ENCODE measurements at regions not wholly inside any gene's neighbourhood (a gene's known extent, or its start where the extent isn't known, plus 50 kb on each side); places are given as distances from the start of the nearest gene placed in this dataset.

DNA sequence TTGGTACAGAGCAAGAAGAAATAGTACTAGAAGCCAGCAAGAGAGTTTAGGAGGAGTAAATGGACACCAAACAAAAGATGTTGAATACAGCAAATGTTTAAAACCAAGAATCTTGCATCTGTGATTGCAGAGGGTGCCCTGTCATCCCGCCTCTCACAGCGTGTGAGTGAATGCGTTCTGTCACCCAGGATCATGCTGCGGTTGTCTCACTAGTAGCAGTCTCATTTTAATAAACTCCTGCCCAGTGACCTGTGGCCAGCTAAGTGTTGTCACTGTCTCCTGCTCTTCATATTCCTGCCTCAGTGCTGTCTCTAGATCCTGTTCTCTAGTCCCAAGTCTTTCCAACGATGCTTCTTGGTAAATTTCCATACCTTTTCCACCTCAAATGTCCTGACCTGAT lies 584.6 kb downstream of the MCTP2 start:
- no peak overlapping the region for H3K4me3 ChIP-seq (ENCODE audit: control insufficient read depth, low read depth, low read length)
- no peak for DNase-seq (ENCODE audit: low read depth)
- TF ChIP-seq, protein P1, sequence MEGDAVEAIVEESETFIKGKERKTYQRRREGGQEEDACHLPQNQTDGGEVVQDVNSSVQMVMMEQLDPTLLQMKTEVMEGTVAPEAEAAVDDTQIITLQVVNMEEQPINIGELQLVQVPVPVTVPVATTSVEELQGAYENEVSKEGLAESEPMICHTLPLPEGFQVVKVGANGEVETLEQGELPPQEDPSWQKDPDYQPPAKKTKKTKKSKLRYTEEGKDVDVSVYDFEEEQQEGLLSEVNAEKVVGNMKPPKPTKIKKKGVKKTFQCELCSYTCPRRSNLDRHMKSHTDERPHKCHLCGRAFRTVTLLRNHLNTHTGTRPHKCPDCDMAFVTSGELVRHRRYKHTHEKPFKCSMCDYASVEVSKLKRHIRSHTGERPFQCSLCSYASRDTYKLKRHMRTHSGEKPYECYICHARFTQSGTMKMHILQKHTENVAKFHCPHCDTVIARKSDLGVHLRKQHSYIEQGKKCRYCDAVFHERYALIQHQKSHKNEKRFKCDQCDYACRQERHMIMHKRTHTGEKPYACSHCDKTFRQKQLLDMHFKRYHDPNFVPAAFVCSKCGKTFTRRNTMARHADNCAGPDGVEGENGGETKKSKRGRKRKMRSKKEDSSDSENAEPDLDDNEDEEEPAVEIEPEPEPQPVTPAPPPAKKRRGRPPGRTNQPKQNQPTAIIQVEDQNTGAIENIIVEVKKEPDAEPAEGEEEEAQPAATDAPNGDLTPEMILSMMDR (IDR thresholded peaks at IDR 0.05; ENCODE audit: control insufficient read depth, insufficient read depth, low read depth, low read length, missing control alignments): no peak

- TF ChIP-seq, protein P1 (IDR thresholded peaks at IDR 0.05; ENCODE audit: control insufficient read depth, insufficient read depth, low read depth, low read length, missing control alignments): no peak
Measured at GRCh38 chr15:94829887-94830884, 598.8 kb downstream of the MCTP2 start.

DNA sequence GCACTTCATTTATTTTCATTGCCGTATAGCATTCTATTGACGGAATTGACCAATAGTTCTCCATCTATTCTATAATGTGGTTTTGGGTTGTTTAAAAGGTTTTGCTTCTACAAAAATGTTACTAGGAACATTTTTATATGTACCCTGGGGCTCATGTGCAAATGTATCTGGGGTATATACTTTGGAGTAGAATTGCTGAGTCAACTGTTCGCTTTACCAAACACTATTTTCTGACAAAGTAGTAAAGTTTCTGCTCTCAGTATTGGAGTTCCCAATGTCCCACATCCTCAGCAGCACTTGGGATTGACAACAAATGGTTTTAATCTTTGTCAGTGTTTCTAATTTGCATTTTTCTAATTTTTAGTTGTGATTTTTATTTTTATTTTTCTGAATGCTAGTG lies 602.6 kb downstream of the MCTP2 start:
- DNase-seq (ENCODE audit: low read depth): no peak
- H3K4me3 ChIP-seq (ENCODE audit: control insufficient read depth, low read depth, low read length): no peak overlapping the region
- TF ChIP-seq, protein P1 (IDR thresholded peaks at IDR 0.05; ENCODE audit: control insufficient read depth, insufficient read depth, low read depth, low read length, missing control alignments): no peak

More at GRCh38 chr15:94829887-94830884, 598.8 kb downstream of the MCTP2 start:
- DNase-seq (ENCODE audit: low read depth): no peak
- H3K4me3 ChIP-seq (ENCODE audit: control insufficient read depth, low read depth, low read length): no peak overlapping the region

DNA sequence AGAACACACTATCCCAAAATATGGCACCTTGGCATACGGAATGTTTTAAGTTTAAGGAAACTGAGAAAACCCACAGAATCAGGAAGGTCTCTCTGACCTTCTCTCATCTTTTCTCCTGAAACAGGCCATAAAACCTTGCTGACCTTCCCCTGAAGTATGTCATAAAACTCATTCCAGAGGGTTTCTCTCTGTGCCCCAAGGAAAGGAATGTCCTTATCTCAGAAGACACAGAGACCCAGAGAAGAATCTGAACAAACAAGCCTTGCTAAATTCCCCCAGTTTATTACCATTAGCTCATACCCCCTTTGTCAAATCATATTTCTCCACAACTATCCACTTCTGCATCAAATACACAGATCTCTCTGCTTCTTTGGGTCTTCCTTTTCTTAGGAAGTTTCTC lies 603.1 kb downstream of the MCTP2 start:
- no peak for DNase-seq (ENCODE audit: low read depth)
- no peak overlapping the region for H3K4me3 ChIP-seq (ENCODE audit: control insufficient read depth, low read depth, low read length)
- TF ChIP-seq, protein P1 (IDR thresholded peaks at IDR 0.05; ENCODE audit: control insufficient read depth, insufficient read depth, low read depth, low read length, missing control alignments): no peak

- no peak overlapping the region for H3K4me3 ChIP-seq (ENCODE audit: control insufficient read depth, low read depth, low read length)
- DNase-seq (ENCODE audit: low read depth): no peak
- TF ChIP-seq, protein P1 (IDR thresholded peaks at IDR 0.05; ENCODE audit: control insufficient read depth, insufficient read depth, low read depth, low read length, missing control alignments): no peak
Measured at GRCh38 chr15:94838281-94838680, 606.9 kb downstream of the MCTP2 start.

DNA sequence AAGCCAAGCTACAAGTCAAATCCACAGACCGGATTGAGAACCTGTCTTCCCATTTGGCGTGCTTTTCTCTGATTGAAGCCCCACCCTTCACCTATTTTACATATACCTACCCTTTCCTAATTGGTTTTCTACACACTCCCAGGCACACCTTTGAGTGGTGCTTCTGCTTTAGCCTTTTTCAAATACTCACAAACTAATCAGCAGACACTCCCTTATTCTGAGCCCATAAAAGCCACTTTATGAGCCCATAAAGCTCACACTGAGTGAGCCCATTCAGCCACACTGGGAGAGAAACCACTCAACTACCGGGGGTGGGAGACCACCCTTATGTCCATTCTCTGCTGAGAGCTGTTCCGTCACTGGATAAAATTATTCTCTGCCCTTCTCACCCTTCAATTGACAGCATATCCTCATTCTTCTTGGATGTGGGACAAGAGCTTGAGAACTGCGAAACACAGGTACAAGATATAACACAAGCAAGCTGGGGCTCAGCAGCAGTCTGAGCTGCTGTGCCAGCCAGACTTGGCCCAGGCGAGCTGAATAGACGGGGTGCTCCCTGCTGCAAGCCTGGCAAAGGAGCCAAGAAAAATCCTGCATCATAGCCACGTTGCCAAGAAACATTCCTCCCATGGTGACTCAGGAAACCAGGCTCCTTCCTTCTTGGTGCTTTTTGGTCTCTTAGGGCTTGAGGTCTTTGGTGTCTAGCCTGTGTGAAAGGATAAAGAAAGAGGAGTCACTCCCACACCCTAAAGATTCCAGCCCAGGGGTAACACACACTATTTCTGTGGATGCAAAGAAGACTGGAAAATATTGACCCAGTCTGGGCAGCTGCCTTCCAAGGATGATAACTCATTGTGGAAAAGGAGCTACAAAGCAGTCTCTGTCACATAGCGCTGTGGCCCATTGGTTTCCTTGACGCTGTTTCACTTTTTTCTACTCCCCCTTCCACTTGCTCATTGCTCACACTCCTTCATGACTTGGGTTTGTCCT lies 609.7 kb downstream of the MCTP2 start:
- H3K4me3 ChIP-seq (ENCODE audit: control insufficient read depth, low read depth, low read length): no peak overlapping the region
- TF ChIP-seq, protein P1 (IDR thresholded peaks at IDR 0.05; ENCODE audit: control insufficient read depth, insufficient read depth, low read depth, low read length, missing control alignments): no peak
- no peak for DNase-seq (ENCODE audit: low read depth)

All from AG09309 (cell line).